ENCODE measurements at regions not wholly inside any gene's neighbourhood (a gene's known extent, or its start where the extent isn't known, plus 50 kb on each side); places are given as distances from the start of the nearest gene placed in this dataset.

GRCh38 chr1:221187174-221187573 lies 307.9 kb downstream of the HLX start:
- Histone ChIP-seq H3K9me3 (ENCODE audit: low read length) (no peaks in the 10 kb centered on the region), H3K36me3 (ENCODE audit: insufficient read depth, low read length) (no peaks in the 10 kb centered on the region), H3K27ac (ENCODE audit: low read depth, low read length, poor library complexity, severe bottlenecking) (no peak overlapping the region), H3K79me2 (ENCODE audit: insufficient read depth, low read length) (no peaks in the 10 kb centered on the region), H3K4me3 (ENCODE audit: low read depth, low read length, poor library complexity, severe bottlenecking) (no peak overlapping the region), H3K4me1 (ENCODE audit: insufficient read depth, low read length, severe bottlenecking) (no peaks in the 10 kb centered on the region), H3F3A (ENCODE audit: insufficient read depth, low read length) (no peaks in the 10 kb centered on the region), H3K4me2 (ENCODE audit: low read length) (no peak overlapping the region), H4K20me1 (ENCODE audit: insufficient read depth, low read length) (no peaks in the 10 kb centered on the region), H3K9ac (ENCODE audit: low read length) (no peak overlapping the region), H2AFZ (ENCODE audit: low read length) (no peak overlapping the region), H3K9me2 (ENCODE audit: low read depth, low read length) (no peaks in the 10 kb centered on the region; the same call in 1 of the 2 replicates), H3K27me3 (ENCODE audit: insufficient read depth, low read length) (no peaks in the 10 kb centered on the region)
- TF ChIP-seq CTCF (IDR thresholded peaks at IDR 0.05; ENCODE audit: low read length): no peak
- TF ChIP-seq EZH2 (IDR thresholded peaks at IDR 0.05; ENCODE audit: borderline replicate concordance, low read length): no peak

GRCh38 chr1:221188458-221188857 lies 309.2 kb downstream of the HLX start:
- Histone ChIP-seq H3F3A (ENCODE audit: insufficient read depth, low read length) (no peaks in the 10 kb centered on the region), H4K20me1 (ENCODE audit: insufficient read depth, low read length) (no peaks in the 10 kb centered on the region), H3K4me1 (ENCODE audit: insufficient read depth, low read length, severe bottlenecking) (no peaks in the 10 kb centered on the region), H3K9ac (ENCODE audit: low read length) (no peak overlapping the region), H3K79me2 (ENCODE audit: insufficient read depth, low read length) (no peaks in the 10 kb centered on the region), H3K27ac (ENCODE audit: low read depth, low read length, poor library complexity, severe bottlenecking) (no peak overlapping the region), H3K36me3 (ENCODE audit: insufficient read depth, low read length) (no peaks in the 10 kb centered on the region), H2AFZ (ENCODE audit: low read length) (no peak overlapping the region), H3K9me3 (ENCODE audit: low read length) (no peaks in the 10 kb centered on the region), H3K4me3 (ENCODE audit: low read depth, low read length, poor library complexity, severe bottlenecking) (no peak overlapping the region), H3K4me2 (ENCODE audit: low read length) (no peak overlapping the region), H3K9me2 (ENCODE audit: low read depth, low read length) (no peaks in the 10 kb centered on the region; the same call in 1 of the 2 replicates), H3K27me3 (ENCODE audit: insufficient read depth, low read length) (no peaks in the 10 kb centered on the region)
- no peak for TF ChIP-seq CTCF (IDR thresholded peaks at IDR 0.05; ENCODE audit: low read length)
- no peak for TF ChIP-seq EZH2 (IDR thresholded peaks at IDR 0.05; ENCODE audit: borderline replicate concordance, low read length)

GRCh38 chr1:221190249-221190648 lies 311.0 kb downstream of the HLX start:
- H4K20me1 ChIP-seq (ENCODE audit: insufficient read depth, low read length): no peaks in the 10 kb centered on the region
- H3F3A ChIP-seq (ENCODE audit: insufficient read depth, low read length): no peaks in the 10 kb centered on the region
- no peak overlapping the region for H3K9ac ChIP-seq (ENCODE audit: low read length)
- no peak overlapping the region for H3K4me3 ChIP-seq (ENCODE audit: low read depth, low read length, poor library complexity, severe bottlenecking)
- H3K79me2 ChIP-seq (ENCODE audit: insufficient read depth, low read length): no peaks in the 10 kb centered on the region
- H3K4me2 ChIP-seq (ENCODE audit: low read length): no peak overlapping the region
- H3K36me3 ChIP-seq (ENCODE audit: insufficient read depth, low read length): no peaks in the 10 kb centered on the region
- TF ChIP-seq EZH2 (IDR thresholded peaks at IDR 0.05; ENCODE audit: borderline replicate concordance, low read length) (no peak), CTCF (IDR thresholded peaks at IDR 0.05; ENCODE audit: low read length) (no peak)
- no peaks in the 10 kb centered on the region for H3K27me3 ChIP-seq (ENCODE audit: insufficient read depth, low read length)
- H3K4me1 ChIP-seq (ENCODE audit: insufficient read depth, low read length, severe bottlenecking): no peaks in the 10 kb centered on the region
- H3K9me2 ChIP-seq (ENCODE audit: low read depth, low read length): no peaks in the 10 kb centered on the region; the same call in 1 of the 2 replicates
- no peak overlapping the region for H2AFZ ChIP-seq (ENCODE audit: low read length)
- no peak overlapping the region for H3K27ac ChIP-seq (ENCODE audit: low read depth, low read length, poor library complexity, severe bottlenecking)
- H3K9me3 ChIP-seq (ENCODE audit: low read length): no peaks in the 10 kb centered on the region
